ENCODE measurements at regions not wholly inside any gene's neighbourhood (a gene's known extent, or its start where the extent isn't known, plus 50 kb on each side); places are given as distances from the start of the nearest gene placed in this dataset.

- Mint-ChIP-seq H3K9me3 (peaks cover 0 to 6% (median 0%) of the 10 kb centered on the region in 7 donors), H3K27ac (peak overlapping the region in 3 of 7 donors; percentile 13 to 37 (median 20)), H3K4me1 (peaks cover 73% of the 10 kb centered on the region), H3K27me3 (ENCODE audit: low read depth in 3 of 3) (peaks cover 0 to 1% (median 0%) of the 10 kb centered on the region in 3 donors), H3K4me3 (no peak overlapping the region), H3K36me3 (peaks cover 49 to 68% of the 10 kb centered on the region in 2 donors)
- no peak overlapping the region for H3K9ac ChIP-seq (ENCODE audit: insufficient read depth, low read length, poor library complexity, severe bottlenecking)
- peaks cover 27 to 45% of the 10 kb centered on the region in 2 donors for H3K4me1 ChIP-seq (ENCODE audit: control insufficient read depth in 1 of 2, insufficient read depth in 2 of 2, low read length in 2 of 2)
- no peak overlapping the region for H3K27ac ChIP-seq (ENCODE audit: low read depth in 1 of 2, low read length in 2 of 2)
- no peak for DNase-seq
- no peaks in the 10 kb centered on the region for H4K20me1 ChIP-seq (ENCODE audit: insufficient read depth, low read length)
- no peaks in the 10 kb centered on the region for H3K9me3 ChIP-seq (replicated peaks in 1 of 2; ENCODE audit: control insufficient read depth in 1 of 2, insufficient read depth in 1 of 2, low read length in 2 of 2)
- H3K79me2 ChIP-seq (ENCODE audit: insufficient read depth, low read length): peaks cover 60% of the 10 kb centered on the region
- no peak overlapping the region for H3K4me3 ChIP-seq (replicated peaks in 1 of 3; ENCODE audit: low read depth in 2 of 3, low read length in 3 of 3)
- intact Hi-C loops (cut with micrococcal nuclease): no loop called here
- peaks cover 7 to 13% of the 10 kb centered on the region in 2 donors for H3K36me3 ChIP-seq (replicated peaks in 1 of 2; ENCODE audit: control insufficient read depth in 1 of 2, insufficient read depth in 2 of 2, low read length in 2 of 2)
- H2AFZ ChIP-seq (ENCODE audit: insufficient read depth, low read depth, low read length, poor library complexity, severe bottlenecking): no peak overlapping the region
- H3K27me3 ChIP-seq (ENCODE audit: control insufficient read depth in 2 of 2, insufficient read depth in 2 of 2, low read length in 2 of 2): no peaks in the 10 kb centered on the region
- WGBS (ENCODE audit: insufficient coverage): 100% methylated on average over 3 of the region's 5 CpGs
- H3K4me2 ChIP-seq (replicated peaks; ENCODE audit: extremely low read depth, low read length, poor library complexity, severe bottlenecking): no peak overlapping the region
- TF ChIP-seq, protein P1, sequence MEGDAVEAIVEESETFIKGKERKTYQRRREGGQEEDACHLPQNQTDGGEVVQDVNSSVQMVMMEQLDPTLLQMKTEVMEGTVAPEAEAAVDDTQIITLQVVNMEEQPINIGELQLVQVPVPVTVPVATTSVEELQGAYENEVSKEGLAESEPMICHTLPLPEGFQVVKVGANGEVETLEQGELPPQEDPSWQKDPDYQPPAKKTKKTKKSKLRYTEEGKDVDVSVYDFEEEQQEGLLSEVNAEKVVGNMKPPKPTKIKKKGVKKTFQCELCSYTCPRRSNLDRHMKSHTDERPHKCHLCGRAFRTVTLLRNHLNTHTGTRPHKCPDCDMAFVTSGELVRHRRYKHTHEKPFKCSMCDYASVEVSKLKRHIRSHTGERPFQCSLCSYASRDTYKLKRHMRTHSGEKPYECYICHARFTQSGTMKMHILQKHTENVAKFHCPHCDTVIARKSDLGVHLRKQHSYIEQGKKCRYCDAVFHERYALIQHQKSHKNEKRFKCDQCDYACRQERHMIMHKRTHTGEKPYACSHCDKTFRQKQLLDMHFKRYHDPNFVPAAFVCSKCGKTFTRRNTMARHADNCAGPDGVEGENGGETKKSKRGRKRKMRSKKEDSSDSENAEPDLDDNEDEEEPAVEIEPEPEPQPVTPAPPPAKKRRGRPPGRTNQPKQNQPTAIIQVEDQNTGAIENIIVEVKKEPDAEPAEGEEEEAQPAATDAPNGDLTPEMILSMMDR (IDR thresholded peaks at IDR 0.05): no peak
Measured at GRCh38 chr6:11345536-11345935, 113.1 kb upstream of the NEDD9 start.

- TF ChIP-seq, protein P1 (IDR thresholded peaks at IDR 0.05): no peak
- Histone ChIP-seq H3K4me1 (ENCODE audit: control insufficient read depth in 1 of 2, insufficient read depth in 2 of 2, low read length in 2 of 2) (peaks cover 15 to 32% of the 10 kb centered on the region in 2 donors), H3K4me2 (replicated peaks; ENCODE audit: extremely low read depth, low read length, poor library complexity, severe bottlenecking) (no peak overlapping the region), H3K27me3 (ENCODE audit: control insufficient read depth in 2 of 2, insufficient read depth in 2 of 2, low read length in 2 of 2) (no peaks in the 10 kb centered on the region), H3K27ac (ENCODE audit: low read depth in 1 of 2, low read length in 2 of 2) (no peak overlapping the region), H3K9ac (ENCODE audit: insufficient read depth, low read length, poor library complexity, severe bottlenecking) (no peak overlapping the region), H2AFZ (ENCODE audit: insufficient read depth, low read depth, low read length, poor library complexity, severe bottlenecking) (no peak overlapping the region), H3K9me3 (replicated peaks in 1 of 2; ENCODE audit: control insufficient read depth in 1 of 2, insufficient read depth in 1 of 2, low read length in 2 of 2) (no peaks in the 10 kb centered on the region), H3K79me2 (ENCODE audit: insufficient read depth, low read length) (peaks cover 58% of the 10 kb centered on the region), H3K4me3 (replicated peaks in 1 of 3; ENCODE audit: low read depth in 2 of 3, low read length in 3 of 3) (no peak overlapping the region), H4K20me1 (ENCODE audit: insufficient read depth, low read length) (no peaks in the 10 kb centered on the region), H3K36me3 (replicated peaks in 1 of 2; ENCODE audit: control insufficient read depth in 1 of 2, insufficient read depth in 2 of 2, low read length in 2 of 2) (peaks cover 10 to 13% of the 10 kb centered on the region in 2 donors)
- 100% methylated on average over 2 of the region's 6 CpGs for WGBS (ENCODE audit: insufficient coverage)
- peaks cover 54 to 70% of the 10 kb centered on the region in 2 donors for H3K36me3 Mint-ChIP-seq
- peaks cover 0 to 6% (median 0%) of the 10 kb centered on the region in 7 donors for H3K9me3 Mint-ChIP-seq
- H3K4me1 Mint-ChIP-seq: peaks cover 60% of the 10 kb centered on the region
- H3K4me3 Mint-ChIP-seq: no peak overlapping the region
- intact Hi-C loops (cut with micrococcal nuclease): loop anchor here in 1 of 2 donors (5.0 kb wide), 1 partner anchor 38 kb away; no protein-coding TSS in a partner anchor
- peak overlapping the region in 3 of 7 donors; percentile 8 to 94 (median 10) for H3K27ac Mint-ChIP-seq
- peaks cover 0 to 1% (median 0%) of the 10 kb centered on the region in 3 donors for H3K27me3 Mint-ChIP-seq (ENCODE audit: low read depth in 3 of 3)
- DNase-seq: no peak
Measured at GRCh38 chr6:11343963-11344723, 111.7 kb upstream of the NEDD9 start.
